Caco-2 (cell line): ENCODE measurements at regions not wholly inside any gene's neighbourhood (a gene's known extent, or its start where the extent isn't known, plus 50 kb on each side); places are given as distances from the start of the nearest gene placed in this dataset.

Source experiments
- BruUV-seq: library from RNA; stranded (reverse); fragments of 400-500 nt; replicated peaks from 2 replicates; lab custom pipeline; 2021; lab: Mats Ljungman, UMichigan
- CTCF ChIA-PET: fragments of 300-600 bp; sonication (Branson Sonifier 250); formaldehyde crosslinking; loops from one replicate; lab custom pipeline; 2022; ENCODE audit warnings: antibody characterized with exemption; lab: Charles Lee
- POLR2A ChIA-PET: fragments of 300-600 bp; sonication (Branson Sonifier 250); formaldehyde crosslinking; loops from one replicate; lab custom pipeline; 2022; ENCODE audit warnings: antibody characterized with exemption; lab: Charles Lee
- DNase-seq, 2 experiments: peaks; one replicate each; pipeline versions ENCODE4 v3.0.0 to v3.0.0-alpha.2; 2020 to 2022
- H3K27me3 ChIP-seq: replicated peaks from 2 replicates; pipeline ENCODE4 v1.6.0; 2011; ENCODE audit warnings: low read length; ENCODE audit not compliant: control insufficient read depth, insufficient read depth
- H3K36me3 ChIP-seq: 2 replicates; pipeline ENCODE4 v1.5.1; 2011; ENCODE audit warnings: low read length; ENCODE audit not compliant: control insufficient read depth, insufficient read depth
- H3K4me1 ChIP-seq: fragments of 250-450 bp; sonication (Bioruptor Pico); 2 replicates; pipeline ENCODE4 v1.5.1; 2020; ENCODE audit warnings: mild to moderate bottlenecking
- H3K4me3 ChIP-seq: 2 replicates; pipeline ENCODE4 v1.5.1; 2011; ENCODE audit warnings: low read depth, mild to moderate bottlenecking, control low read depth, low read length
- H3K9me3 ChIP-seq: fragments of 250-450 bp; sonication (Bioruptor Pico); 2 replicates; pipeline ENCODE4 v1.5.1; 2020; ENCODE audit warnings: mild to moderate bottlenecking, moderate library complexity
- H3K27ac Mint-ChIP-seq: one replicate; pipeline ENCODE4 v1.8.0; 2022; ENCODE audit warnings: mixed read lengths; ENCODE audit not compliant: unreplicated experiment
- H3K27me3 Mint-ChIP-seq: one replicate; pipeline ENCODE4 v1.8.0; 2022; ENCODE audit warnings: mixed read lengths; ENCODE audit not compliant: insufficient read depth, unreplicated experiment
- H3K36me3 Mint-ChIP-seq: one replicate; pipeline ENCODE4 v1.8.0; 2022; ENCODE audit warnings: mild to moderate bottlenecking, mixed read lengths; ENCODE audit not compliant: insufficient read depth, unreplicated experiment
- H3K4me1 Mint-ChIP-seq: one replicate; pipeline ENCODE4 v1.8.0; 2022; ENCODE audit warnings: low read depth, mixed read lengths; ENCODE audit not compliant: unreplicated experiment
- H3K4me3 Mint-ChIP-seq: one replicate; pipeline ENCODE4 v1.8.0; 2022; ENCODE audit warnings: mild to moderate bottlenecking, moderate library complexity, mixed read lengths; ENCODE audit not compliant: unreplicated experiment
- H3K9me3 Mint-ChIP-seq: one replicate; pipeline ENCODE4 v1.8.0; 2022; ENCODE audit warnings: mixed read lengths; ENCODE audit not compliant: unreplicated experiment
- intact Hi-C: fragments of 100-400 bp; cut with micrococcal nuclease; formaldehyde crosslinking; loops from one replicate; pipeline ENCODE4 v1.10.0; 2022; ENCODE audit not compliant: unreplicated experiment
- TF ChIP-seq, protein P1 (sequence below), 2 experiments: fragments of 200-600 bp in 1 of 2; IDR thresholded peaks; 1 replicate in 1 of 2; 2 replicates in 1 of 2; pipeline versions ENCODE4 v1.5.1 to v1.8.0; 2011 to 2022; ENCODE audit warnings: antibody characterized with exemption in 1 of 2, control low read depth in 1 of 2, inconsistent platforms in 1 of 2, low read depth in 1 of 2, low read length in 1 of 2, mild to moderate bottlenecking in 1 of 2, moderate library complexity in 1 of 2; ENCODE audit not compliant: insufficient read depth in 1 of 2, severe bottlenecking in 1 of 2, unreplicated experiment in 1 of 2

DNA sequence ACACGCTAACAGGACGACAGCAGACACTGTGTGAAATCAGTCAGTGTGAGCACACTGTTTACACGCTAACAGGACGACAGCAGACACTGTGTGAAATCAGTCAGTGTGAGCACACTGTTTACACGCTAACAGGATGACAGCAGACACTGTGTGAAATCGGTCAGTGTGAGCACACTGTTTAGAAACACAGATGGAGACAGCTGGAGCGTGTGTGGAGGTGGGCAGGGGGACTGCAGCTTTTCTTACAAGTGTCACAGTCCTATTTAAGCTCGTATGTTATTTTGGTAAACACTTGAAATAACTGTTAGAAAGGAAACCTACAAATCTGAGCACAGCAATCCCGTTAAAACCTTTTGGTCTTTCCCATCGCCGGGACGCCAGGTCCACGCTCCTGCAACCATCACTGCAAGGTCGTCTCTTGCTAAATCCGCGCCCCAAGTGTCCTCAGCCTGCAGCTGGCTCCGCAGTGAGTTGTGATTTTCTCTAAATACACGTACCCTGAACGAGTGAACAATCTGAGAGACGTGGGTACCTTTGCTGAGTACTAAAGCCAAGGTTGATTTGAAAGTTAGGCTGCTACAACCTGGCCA is 58.9 kb upstream of the CTDP1 start:
- no TSS peak for BruUV-seq
- H3K4me3 Mint-ChIP-seq, result no peak overlapping the region
- Histone ChIP-seq H3K36me3 (no peaks in the 10 kb centered on the region), H3K9me3 (no peaks in the 10 kb centered on the region), H3K4me1 (no peaks in the 10 kb centered on the region), H3K27me3 (no peaks in the 10 kb centered on the region), H3K4me3 (no peak overlapping the region)
- H3K9me3 Mint-ChIP-seq, result no peaks in the 10 kb centered on the region
- H3K36me3 Mint-ChIP-seq, result no peaks in the 10 kb centered on the region
- ChIA-PET CTCF (no interaction called here), POLR2A (no interaction called here)
- intact Hi-C loops, result no loop called here
- H3K27ac Mint-ChIP-seq, result no peak overlapping the region
- DNase-seq, result no peak
- TF ChIP-seq, protein P1, sequence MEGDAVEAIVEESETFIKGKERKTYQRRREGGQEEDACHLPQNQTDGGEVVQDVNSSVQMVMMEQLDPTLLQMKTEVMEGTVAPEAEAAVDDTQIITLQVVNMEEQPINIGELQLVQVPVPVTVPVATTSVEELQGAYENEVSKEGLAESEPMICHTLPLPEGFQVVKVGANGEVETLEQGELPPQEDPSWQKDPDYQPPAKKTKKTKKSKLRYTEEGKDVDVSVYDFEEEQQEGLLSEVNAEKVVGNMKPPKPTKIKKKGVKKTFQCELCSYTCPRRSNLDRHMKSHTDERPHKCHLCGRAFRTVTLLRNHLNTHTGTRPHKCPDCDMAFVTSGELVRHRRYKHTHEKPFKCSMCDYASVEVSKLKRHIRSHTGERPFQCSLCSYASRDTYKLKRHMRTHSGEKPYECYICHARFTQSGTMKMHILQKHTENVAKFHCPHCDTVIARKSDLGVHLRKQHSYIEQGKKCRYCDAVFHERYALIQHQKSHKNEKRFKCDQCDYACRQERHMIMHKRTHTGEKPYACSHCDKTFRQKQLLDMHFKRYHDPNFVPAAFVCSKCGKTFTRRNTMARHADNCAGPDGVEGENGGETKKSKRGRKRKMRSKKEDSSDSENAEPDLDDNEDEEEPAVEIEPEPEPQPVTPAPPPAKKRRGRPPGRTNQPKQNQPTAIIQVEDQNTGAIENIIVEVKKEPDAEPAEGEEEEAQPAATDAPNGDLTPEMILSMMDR (IDR thresholded peaks at IDR 0.05; ENCODE audit: insufficient read depth in 1 of 2, low read depth in 1 of 2, low read length in 1 of 2, severe bottlenecking in 1 of 2, unreplicated experiment in 1 of 2), result no peak
- H3K27me3 Mint-ChIP-seq, result no peaks in the 10 kb centered on the region
- H3K4me1 Mint-ChIP-seq, result no peaks in the 10 kb centered on the region

DNA sequence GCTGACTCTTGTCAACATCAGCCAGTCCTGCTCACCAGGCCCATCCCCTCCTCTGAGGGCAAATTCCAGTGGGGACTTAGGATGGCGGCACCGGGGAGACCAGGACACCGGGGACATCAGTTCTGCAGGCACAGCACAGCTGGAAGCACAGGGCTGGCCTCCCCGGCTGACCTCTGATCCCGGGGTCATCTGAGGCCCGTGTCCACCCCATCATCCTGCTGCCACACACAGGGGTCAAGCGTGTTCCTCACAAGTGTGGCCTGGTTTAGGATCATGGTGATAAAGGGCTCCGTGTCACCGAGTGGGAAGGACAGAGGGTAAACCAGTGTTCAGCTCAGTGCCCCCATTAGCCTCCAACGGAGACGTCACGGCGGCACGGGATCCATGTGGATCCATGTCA is 58.1 kb upstream of the CTDP1 start:
- no peaks in the 10 kb centered on the region for H3K27me3 Mint-ChIP-seq
- Histone ChIP-seq H3K4me1 (no peaks in the 10 kb centered on the region), H3K27me3 (no peaks in the 10 kb centered on the region), H3K4me3 (no peak overlapping the region), H3K36me3 (no peaks in the 10 kb centered on the region), H3K9me3 (no peaks in the 10 kb centered on the region)
- H3K36me3 Mint-ChIP-seq, result no peaks in the 10 kb centered on the region
- H3K4me1 Mint-ChIP-seq, result no peaks in the 10 kb centered on the region
- DNase-seq, result no peak
- POLR2A ChIA-PET, result no interaction called here
- intact Hi-C loops, result no loop called here
- CTCF ChIA-PET, result no interaction called here
- H3K9me3 Mint-ChIP-seq, result no peaks in the 10 kb centered on the region
- H3K4me3 Mint-ChIP-seq, result no peak overlapping the region
- no TSS peak for BruUV-seq
- TF ChIP-seq, protein P1 (IDR thresholded peaks at IDR 0.05; ENCODE audit: insufficient read depth in 1 of 2, low read depth in 1 of 2, low read length in 1 of 2, severe bottlenecking in 1 of 2, unreplicated experiment in 1 of 2), result no peak
- no peak overlapping the region for H3K27ac Mint-ChIP-seq

DNA sequence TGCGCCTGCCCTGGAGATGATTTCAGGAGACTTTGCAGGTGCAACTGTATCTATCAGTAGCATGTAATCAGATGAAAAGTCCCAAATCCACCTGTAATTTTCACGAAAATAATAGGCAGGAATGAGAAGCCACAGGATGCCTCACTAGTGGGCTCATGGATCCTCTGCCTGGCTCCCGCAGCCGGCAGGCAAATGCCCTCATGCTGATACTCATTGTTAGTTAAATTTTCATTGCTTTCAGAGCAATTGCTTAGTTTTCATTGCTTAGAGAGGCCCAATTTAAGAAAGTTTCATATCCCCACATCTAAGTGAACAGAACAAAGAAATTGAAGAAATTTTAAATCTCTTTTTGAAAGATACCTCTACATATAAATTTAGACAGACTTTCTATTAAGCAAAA is 57.6 kb upstream of the CTDP1 start:
- no peak overlapping the region for H3K4me3 ChIP-seq
- H3K9me3 Mint-ChIP-seq, result no peaks in the 10 kb centered on the region
- CTCF ChIA-PET, result no interaction called here
- POLR2A ChIA-PET, result no interaction called here
- no peaks in the 10 kb centered on the region for H3K4me1 ChIP-seq
- H3K36me3 ChIP-seq, result no peaks in the 10 kb centered on the region
- H3K4me3 Mint-ChIP-seq, result no peak overlapping the region
- H3K9me3 ChIP-seq, result no peaks in the 10 kb centered on the region
- no peaks in the 10 kb centered on the region for H3K4me1 Mint-ChIP-seq
- no peak overlapping the region for H3K27ac Mint-ChIP-seq
- H3K27me3 ChIP-seq, result no peaks in the 10 kb centered on the region
- no peaks in the 10 kb centered on the region for H3K27me3 Mint-ChIP-seq
- BruUV-seq, result no TSS peak
- intact Hi-C loops, result no loop called here
- H3K36me3 Mint-ChIP-seq, result no peaks in the 10 kb centered on the region
- DNase-seq, result no peak
- TF ChIP-seq, protein P1 (IDR thresholded peaks at IDR 0.05; ENCODE audit: insufficient read depth in 1 of 2, low read depth in 1 of 2, low read length in 1 of 2, severe bottlenecking in 1 of 2, unreplicated experiment in 1 of 2), result no peak
